HEK293T (cell line): ENCODE measurements at regions not wholly inside any gene's neighbourhood (a gene's known extent, or its start where the extent isn't known, plus 50 kb on each side); places are given as distances from the start of the nearest gene placed in this dataset.

Source experiments
- ARNT ChIP-seq: fragments of 450-650 bp; IDR thresholded peaks from 2 replicates; pipeline ENCODE4 v1.6.1; 2017; ENCODE audit warnings: mild to moderate bottlenecking
- BHLHE40 ChIP-seq: fragments of 450-650 bp; IDR thresholded peaks from 2 replicates; pipeline ENCODE4 v1.6.1; 2016; ENCODE audit warnings: mild to moderate bottlenecking, moderate library complexity, borderline replicate concordance
- CTBP1 ChIP-seq: fragments of 450-650 bp; IDR thresholded peaks from 2 replicates; pipeline ENCODE4 v1.6.1; 2016; ENCODE audit warnings: borderline replicate concordance
- ELF4 ChIP-seq: fragments of 450-650 bp; IDR thresholded peaks from 2 replicates; pipeline ENCODE4 v1.6.1; 2017; ENCODE audit warnings: antibody characterized with exemption
- FOXA1 ChIP-seq: fragments of 450-650 bp; IDR thresholded peaks from 2 replicates; pipeline ENCODE4 v1.6.1; 2016; ENCODE audit warnings: mild to moderate bottlenecking
- FOXK2 ChIP-seq: fragments of 450-650 bp; IDR thresholded peaks from 2 replicates; pipeline ENCODE4 v1.6.1; 2016; ENCODE audit warnings: mild to moderate bottlenecking
- FOXM1 ChIP-seq: fragments of 450-650 bp; IDR thresholded peaks from 2 replicates; pipeline ENCODE4 v1.6.1; 2017; ENCODE audit warnings: mild to moderate bottlenecking, borderline replicate concordance
- HDGF ChIP-seq: fragments of 450-650 bp; IDR thresholded peaks from 2 replicates; pipeline ENCODE4 v1.6.1; 2017; ENCODE audit warnings: antibody characterized with exemption, borderline replicate concordance
- L3MBTL2 ChIP-seq: fragments of 450-650 bp; conservative IDR thresholded peaks from 2 replicates; pipeline ENCODE4 v1.6.1; 2016; ENCODE audit warnings: mild to moderate bottlenecking
- NFRKB ChIP-seq: fragments of 450-650 bp; IDR thresholded peaks from 2 replicates; pipeline ENCODE4 v1.6.1; 2016; ENCODE audit warnings: mild to moderate bottlenecking, moderate library complexity
- SP1 ChIP-seq: fragments of 450-650 bp; IDR thresholded peaks from 2 replicates; pipeline ENCODE4 v1.6.1; 2017
- SUZ12 ChIP-seq: fragments of 450-650 bp; IDR thresholded peaks from 2 replicates; pipeline ENCODE4 v1.6.1; 2016; ENCODE audit warnings: mild to moderate bottlenecking
- ZNF384 ChIP-seq: fragments of 450-650 bp; IDR thresholded peaks from 2 replicates; pipeline ENCODE4 v1.6.1; 2016

GRCh38 chr7:19464751-19465150, 244.1 kb downstream of the POLR1F start:
- TF ChIP-seq HDGF = no peak
- TF ChIP-seq SP1 = no peak
- no peak for TF ChIP-seq ELF4
- TF ChIP-seq L3MBTL2 = no peak
- TF ChIP-seq FOXA1 = no peak
- no peak for TF ChIP-seq BHLHE40
- TF ChIP-seq FOXK2 = no peak
- no peak for TF ChIP-seq ARNT
- TF ChIP-seq ZNF384 = no peak
- TF ChIP-seq NFRKB = no peak
- no peak for TF ChIP-seq CTBP1
- no peak for TF ChIP-seq FOXM1
- TF ChIP-seq SUZ12 = no peak
